CD14-positive monocyte (primary cell): ENCODE measurements at regions not wholly inside any gene's neighbourhood (a gene's known extent, or its start where the extent isn't known, plus 50 kb on each side); places are given as distances from the start of the nearest gene placed in this dataset.

ENCODE experiments used
- DNase-seq, 3 donors: peaks; one replicate each; pipeline ENCODE4 v3.0.0-alpha.2; 2011 to 2022
- H2AFZ ChIP-seq: 2 replicates; pipeline ENCODE4 v1.6.0; 2012; ENCODE audit warnings: mild to moderate bottlenecking, low read depth, low read length, inconsistent platforms; ENCODE audit not compliant: insufficient read depth, poor library complexity, severe bottlenecking
- H3K27ac ChIP-seq, 2 donors: 1 replicate in 1 of 2; 2 replicates in 1 of 2; pipeline ENCODE4 v1.5.1; 2012 to 2013; ENCODE audit warnings: low read length in 2 of 2, control low read depth in 1 of 2, inconsistent platforms in 1 of 2, low read depth in 1 of 2, mild to moderate bottlenecking in 1 of 2
- H3K27me3 ChIP-seq, 2 donors: one replicate each; pipeline versions ENCODE4 v1.6.0 to v1.6.1; 2011 to 2013; ENCODE audit warnings: low read length in 2 of 2; ENCODE audit not compliant: control insufficient read depth in 2 of 2, insufficient read depth in 2 of 2
- H3K36me3 ChIP-seq, 2 donors: replicated peaks in 1 of 2; 1 replicate in 1 of 2; 2 replicates in 1 of 2; pipeline versions ENCODE4 v1.5.1 to v1.6.1; 2012 to 2013; ENCODE audit warnings: low read length in 2 of 2, control low read depth in 1 of 2, inconsistent platforms in 1 of 2, mild to moderate bottlenecking in 1 of 2; ENCODE audit not compliant: insufficient read depth in 2 of 2, control insufficient read depth in 1 of 2
- H3K4me1 ChIP-seq, 2 donors: 1 replicate in 1 of 2; 2 replicates in 1 of 2; pipeline versions ENCODE4 v1.5.1 to v1.6.1; 2012 to 2013; ENCODE audit warnings: low read length in 2 of 2, control low read depth in 1 of 2, inconsistent platforms in 1 of 2, mild to moderate bottlenecking in 1 of 2, moderate library complexity in 1 of 2; ENCODE audit not compliant: insufficient read depth in 2 of 2, control insufficient read depth in 1 of 2
- H3K4me2 ChIP-seq: replicated peaks from 2 replicates; pipeline ENCODE3; 2012; ENCODE audit warnings: low read length, moderate library complexity, mild to moderate bottlenecking; ENCODE audit not compliant: poor library complexity, severe bottlenecking; ENCODE audit errors: extremely low read depth
- H3K4me3 ChIP-seq, 3 experiments: fragments of 200-600 bp in 1 of 3; sonication (generic) in 1 of 3; replicated peaks in 1 of 3; 1 replicate in 2 of 3; 2 replicates in 1 of 3; pipeline ENCODE4 v1.5.1; 2011 to 2013; ENCODE audit warnings: low read length in 3 of 3, mild to moderate bottlenecking in 3 of 3, control low read depth in 2 of 3, low read depth in 2 of 3, inconsistent platforms in 1 of 3, moderate library complexity in 1 of 3
- H3K79me2 ChIP-seq: 2 replicates; pipeline ENCODE4 v1.6.0; 2012; ENCODE audit warnings: mild to moderate bottlenecking, control low read depth, inconsistent platforms, low read length, moderate library complexity; ENCODE audit not compliant: insufficient read depth
- H3K9ac ChIP-seq: 2 replicates; pipeline ENCODE4 v1.6.0; 2017; ENCODE audit warnings: low read length, mild to moderate bottlenecking; ENCODE audit not compliant: insufficient read depth, poor library complexity, severe bottlenecking
- H3K9me3 ChIP-seq, 2 donors: replicated peaks in 1 of 2; 1 replicate in 1 of 2; 2 replicates in 1 of 2; pipeline versions ENCODE4 v1.5.1 to v1.6.1; 2012 to 2013; ENCODE audit warnings: low read length in 2 of 2, control low read depth in 1 of 2; ENCODE audit not compliant: control insufficient read depth in 1 of 2, insufficient read depth in 1 of 2
- H4K20me1 ChIP-seq: 2 replicates; pipeline ENCODE4 v1.6.0; 2012; ENCODE audit warnings: mild to moderate bottlenecking, low read length, control low read depth, moderate library complexity; ENCODE audit not compliant: insufficient read depth
- H3K27ac Mint-ChIP-seq, 7 donors: one replicate each; pipeline ENCODE4 v1.8.0; 2020; ENCODE audit warnings: mild to moderate bottlenecking in 7 of 7, mixed read lengths in 7 of 7, moderate library complexity in 6 of 7, inconsistent platforms in 2 of 7
- H3K27me3 Mint-ChIP-seq, 3 donors: one replicate each; pipeline ENCODE4 v1.8.0; 2021 to 2022; ENCODE audit warnings: low read depth in 3 of 3, mild to moderate bottlenecking in 3 of 3, mixed read lengths in 3 of 3, moderate library complexity in 3 of 3, inconsistent platforms in 1 of 3
- H3K36me3 Mint-ChIP-seq, 2 donors: one replicate each; pipeline ENCODE4 v1.8.0; 2020; ENCODE audit warnings: mixed read lengths in 2 of 2, inconsistent platforms in 1 of 2, mild to moderate bottlenecking in 1 of 2
- H3K4me1 Mint-ChIP-seq: one replicate; pipeline ENCODE4 v1.8.0; 2020; ENCODE audit warnings: mild to moderate bottlenecking, mixed read lengths
- H3K4me3 Mint-ChIP-seq, 2 donors: one replicate each; pipeline ENCODE4 v1.8.0; 2020; ENCODE audit warnings: mild to moderate bottlenecking in 2 of 2, mixed read lengths in 2 of 2, moderate library complexity in 1 of 2
- H3K9me3 Mint-ChIP-seq, 7 donors: one replicate each; pipeline ENCODE4 v1.8.0; 2020 to 2022; ENCODE audit warnings: mixed read lengths in 7 of 7, mild to moderate bottlenecking in 6 of 7, moderate library complexity in 6 of 7, inconsistent platforms in 2 of 7
- CTCF ChIP-seq: fragments of 200-600 bp; IDR thresholded peaks from one replicate; pipeline ENCODE4 v1.8.0; 2022; ENCODE audit warnings: antibody characterized with exemption, mild to moderate bottlenecking
- WGBS: methylation state at CpG from one replicate; pipeline ENCODE4 v1.1.5; 2013; ENCODE audit warnings: missing lambda C conversion rate; ENCODE audit not compliant: insufficient coverage; 5-methylcytosine and 5-hydroxymethylcytosine counted together
- intact Hi-C, 2 donors: fragments of 100-400 bp; cut with micrococcal nuclease; formaldehyde crosslinking; loops; one replicate each; pipeline versions ENCODE4 v1.15.0 to v1.15.1; 2023

GRCh38 chrX:125532411-125533089 is 212.9 kb downstream of the TEX13C start:
- Histone ChIP-seq H3K36me3 (no peaks in the 10 kb centered on the region), H3K4me2 (no peak overlapping the region), H3K79me2 (no peaks in the 10 kb centered on the region), H3K4me1 (no peaks in the 10 kb centered on the region), H2AFZ (no peak overlapping the region), H3K9ac (no peak overlapping the region), H4K20me1 (no peaks in the 10 kb centered on the region), H3K27me3 (no peaks in the 10 kb centered on the region), H3K4me3 (no peak overlapping the region), H3K9me3 (peaks cover 0 to 18% of the 10 kb centered on the region in 2 donors), H3K27ac (no peak overlapping the region)
- 17% methylated on average over 1 of the region's 2 CpGs for WGBS
- no peak overlapping the region for H3K27ac Mint-ChIP-seq
- H3K4me1 Mint-ChIP-seq = no peaks in the 10 kb centered on the region
- no peaks in the 10 kb centered on the region for H3K36me3 Mint-ChIP-seq
- H3K27me3 Mint-ChIP-seq = no peaks in the 10 kb centered on the region
- H3K4me3 Mint-ChIP-seq = no peak overlapping the region
- DNase-seq = no peak
- intact Hi-C loops = no loop called here
- peaks cover 0 to 14% (median 4%) of the 10 kb centered on the region in 7 donors for H3K9me3 Mint-ChIP-seq
- TF ChIP-seq CTCF = no peak

- no peaks in the 10 kb centered on the region for H3K36me3 Mint-ChIP-seq
- intact Hi-C loops = no loop called here
- no peak overlapping the region for H3K27ac ChIP-seq
- no peaks in the 10 kb centered on the region for H3K4me1 ChIP-seq
- no peak overlapping the region for H3K27ac Mint-ChIP-seq
- H2AFZ ChIP-seq = no peak overlapping the region
- H3K27me3 Mint-ChIP-seq = no peaks in the 10 kb centered on the region
- no peaks in the 10 kb centered on the region for H3K27me3 ChIP-seq
- H3K4me1 Mint-ChIP-seq = no peaks in the 10 kb centered on the region
- DNase-seq = no peak
- H3K79me2 ChIP-seq = no peaks in the 10 kb centered on the region
- no peak overlapping the region for H3K4me3 ChIP-seq
- H3K4me2 ChIP-seq = no peak overlapping the region
- H4K20me1 ChIP-seq = no peaks in the 10 kb centered on the region
- no peak for TF ChIP-seq CTCF
- H3K36me3 ChIP-seq = no peaks in the 10 kb centered on the region
- H3K9me3 Mint-ChIP-seq = peaks cover 0 to 14% (median 4%) of the 10 kb centered on the region in 7 donors
- H3K9me3 ChIP-seq = peaks cover 0 to 18% of the 10 kb centered on the region in 2 donors
- no CpG with 5 or more reads among the region's 3 CpGs for WGBS
- no peak overlapping the region for H3K4me3 Mint-ChIP-seq
- H3K9ac ChIP-seq = no peak overlapping the region
These were observed 213.7 kb downstream of the TEX13C start for GRCh38 chrX:125533352-125533751.
